ENCODE measurements at regions not wholly inside any gene's neighbourhood (a gene's known extent, or its start where the extent isn't known, plus 50 kb on each side); places are given as distances from the start of the nearest gene placed in this dataset.

GRCh38 chr15:38171973-38172372, 80.7 kb upstream of the SPRED1 start:
- no peaks in the 10 kb centered on the region for H3K4me1 ChIP-seq (ENCODE audit: insufficient read depth)
- H3K36me3 ChIP-seq, result no peaks in the 10 kb centered on the region
- intact Hi-C loops (cut with DNase I), result no loop called here
- no peaks in the 10 kb centered on the region for H3K27me3 ChIP-seq
- TF ChIP-seq POLR2A (IDR thresholded peaks at IDR 0.05) (no peak), EP300 (IDR thresholded peaks at IDR 0.05) (no peak)
- TF ChIP-seq, protein P1, sequence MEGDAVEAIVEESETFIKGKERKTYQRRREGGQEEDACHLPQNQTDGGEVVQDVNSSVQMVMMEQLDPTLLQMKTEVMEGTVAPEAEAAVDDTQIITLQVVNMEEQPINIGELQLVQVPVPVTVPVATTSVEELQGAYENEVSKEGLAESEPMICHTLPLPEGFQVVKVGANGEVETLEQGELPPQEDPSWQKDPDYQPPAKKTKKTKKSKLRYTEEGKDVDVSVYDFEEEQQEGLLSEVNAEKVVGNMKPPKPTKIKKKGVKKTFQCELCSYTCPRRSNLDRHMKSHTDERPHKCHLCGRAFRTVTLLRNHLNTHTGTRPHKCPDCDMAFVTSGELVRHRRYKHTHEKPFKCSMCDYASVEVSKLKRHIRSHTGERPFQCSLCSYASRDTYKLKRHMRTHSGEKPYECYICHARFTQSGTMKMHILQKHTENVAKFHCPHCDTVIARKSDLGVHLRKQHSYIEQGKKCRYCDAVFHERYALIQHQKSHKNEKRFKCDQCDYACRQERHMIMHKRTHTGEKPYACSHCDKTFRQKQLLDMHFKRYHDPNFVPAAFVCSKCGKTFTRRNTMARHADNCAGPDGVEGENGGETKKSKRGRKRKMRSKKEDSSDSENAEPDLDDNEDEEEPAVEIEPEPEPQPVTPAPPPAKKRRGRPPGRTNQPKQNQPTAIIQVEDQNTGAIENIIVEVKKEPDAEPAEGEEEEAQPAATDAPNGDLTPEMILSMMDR (IDR thresholded peaks at IDR 0.05), result no peak
- no peak overlapping the region for H3K27ac ChIP-seq
- DNase-seq, result no peak
- WGBS, 3 donors, result 21 to 44% (median 41%) methylated on average over 1 of the region's 1 CpG
- no peaks in the 10 kb centered on the region for H3K9me3 ChIP-seq
- H3K4me3 ChIP-seq, result no peak overlapping the region

DNA sequence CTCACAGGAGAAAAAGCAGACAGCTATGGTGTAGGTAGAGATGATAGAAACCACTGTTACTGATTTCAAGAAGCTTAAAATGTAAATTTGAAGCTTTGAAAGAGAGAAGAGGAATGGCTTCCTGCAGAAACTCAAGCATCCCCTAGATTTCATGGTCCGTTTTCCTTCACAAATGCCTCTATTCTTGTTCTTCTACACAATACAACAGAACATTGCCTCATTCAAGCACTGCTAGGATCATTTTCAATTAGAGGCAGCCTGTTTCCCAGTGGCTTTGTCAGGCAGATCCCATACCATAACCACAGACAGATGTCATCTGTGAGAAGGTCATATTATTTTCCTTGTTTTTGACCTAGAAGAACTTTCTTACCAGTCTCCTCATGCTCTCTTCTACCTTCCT, 77.9 kb upstream of the SPRED1 start:
- intact Hi-C loops (cut with DNase I), result no loop called here
- Histone ChIP-seq H3K27ac (no peak overlapping the region), H3K36me3 (no peaks in the 10 kb centered on the region), H3K9me3 (no peaks in the 10 kb centered on the region), H3K27me3 (no peaks in the 10 kb centered on the region), H3K4me1 (ENCODE audit: insufficient read depth) (no peaks in the 10 kb centered on the region), H3K4me3 (no peak overlapping the region)
- TF ChIP-seq POLR2A (IDR thresholded peaks at IDR 0.05) (no peak), EP300 (IDR thresholded peaks at IDR 0.05) (no peak)
- TF ChIP-seq, protein P1 (IDR thresholded peaks at IDR 0.05), result no peak
- 89 to 95% (median 92%) methylated on average over 1 of the region's 1 CpG for WGBS, 3 donors
- DNase-seq, result no peak

GRCh38 chr15:38176155-38176554, 76.5 kb upstream of the SPRED1 start:
- no peak for DNase-seq
- intact Hi-C loops (cut with DNase I), result no loop called here
- TF ChIP-seq POLR2A (IDR thresholded peaks at IDR 0.05) (no peak), EP300 (IDR thresholded peaks at IDR 0.05) (no peak)
- TF ChIP-seq, protein P1 (IDR thresholded peaks at IDR 0.05), result no peak
- no peak overlapping the region for H3K4me3 ChIP-seq
- H3K27ac ChIP-seq, result no peak overlapping the region
- H3K4me1 ChIP-seq (ENCODE audit: insufficient read depth), result no peaks in the 10 kb centered on the region
- WGBS, 3 donors, result 64 to 68% (median 66%) methylated on average over 4 of the region's 4 CpGs
- no peaks in the 10 kb centered on the region for H3K36me3 ChIP-seq
- H3K27me3 ChIP-seq, result no peaks in the 10 kb centered on the region
- H3K9me3 ChIP-seq, result no peaks in the 10 kb centered on the region

- H3K4me1 ChIP-seq (ENCODE audit: insufficient read depth), result no peaks in the 10 kb centered on the region
- H3K9me3 ChIP-seq, result no peaks in the 10 kb centered on the region
- H3K4me3 ChIP-seq, result no peak overlapping the region
- no peaks in the 10 kb centered on the region for H3K36me3 ChIP-seq
- H3K27me3 ChIP-seq, result no peaks in the 10 kb centered on the region
- TF ChIP-seq, protein P1 (IDR thresholded peaks at IDR 0.05), result no peak
- TF ChIP-seq POLR2A (IDR thresholded peaks at IDR 0.05) (no peak), EP300 (IDR thresholded peaks at IDR 0.05) (no peak)
- no peak overlapping the region for H3K27ac ChIP-seq
- intact Hi-C loops (cut with DNase I), result no loop called here
- no peak for DNase-seq
Observed at GRCh38 chr15:38176691-38177090, 75.9 kb upstream of the SPRED1 start.

GRCh38 chr15:38182900-38183299, 69.7 kb upstream of the SPRED1 start:
- WGBS, 3 donors, result 71 to 81% (median 77%) methylated on average over 3 of the region's 3 CpGs
- no peak for DNase-seq
- intact Hi-C loops (cut with DNase I), result no loop called here

More at GRCh38 chr15:38182900-38183299, 69.7 kb upstream of the SPRED1 start:
- Histone ChIP-seq H3K9me3 (no peaks in the 10 kb centered on the region), H3K4me3 (no peak overlapping the region), H3K27me3 (no peaks in the 10 kb centered on the region), H3K4me1 (ENCODE audit: insufficient read depth) (no peaks in the 10 kb centered on the region), H3K27ac (no peak overlapping the region), H3K36me3 (no peaks in the 10 kb centered on the region)
- no peak for TF ChIP-seq POLR2A (IDR thresholded peaks at IDR 0.05)
- TF ChIP-seq, protein P1 (IDR thresholded peaks at IDR 0.05), result no peak
- no peak for TF ChIP-seq EP300 (IDR thresholded peaks at IDR 0.05)

Data from ovary (tissue), 7 donors.